CD4-positive, CD25-positive, alpha-beta regulatory T cell (primary cell): ENCODE measurements at regions not wholly inside any gene's neighbourhood (a gene's known extent, or its start where the extent isn't known, plus 50 kb on each side); places are given as distances from the start of the nearest gene placed in this dataset.
"Not testable (repeated sequence)": the region's sequence is repeated elsewhere in the genome, so short reads cannot be mapped to it uniquely, and the experiment has no call there.

ENCODE experiments used
- ATAC-seq, 2 donors: fragments of 150-1000 bp; cut with Tn5 transposase; one replicate each; pipeline ENCODE4 v1.10.0; 2021; ENCODE audit warnings: low read depth in 2 of 2, moderate number of reproducible peaks in 2 of 2, moderate library complexity in 1 of 2
- DNase-seq, 3 donors: peaks; one replicate each; pipeline versions ENCODE4 v3.0.0 to v3.0.0-alpha.2; 2012 to 2022; ENCODE audit warnings: mixed read lengths in 1 of 3
- H3K27ac ChIP-seq: one replicate; pipeline ENCODE4 v1.7.0; 2013; ENCODE audit warnings: mild to moderate bottlenecking, low read length; ENCODE audit not compliant: insufficient read depth, poor library complexity, severe bottlenecking
- H3K27me3 ChIP-seq: one replicate; pipeline ENCODE4 v1.7.0; 2013; ENCODE audit warnings: low read length; ENCODE audit not compliant: control insufficient read depth, insufficient read depth
- H3K36me3 ChIP-seq: one replicate; pipeline ENCODE4 v1.7.0; 2013; ENCODE audit warnings: mild to moderate bottlenecking, low read length, moderate library complexity; ENCODE audit not compliant: control insufficient read depth, insufficient read depth
- H3K4me1 ChIP-seq: 2 replicates; pipeline ENCODE4 v1.7.0; 2013; ENCODE audit warnings: mild to moderate bottlenecking, low read length; ENCODE audit not compliant: insufficient read depth, control insufficient read depth, poor library complexity, severe bottlenecking
- H3K4me3 ChIP-seq: one replicate; pipeline ENCODE4 v1.7.0; 2013; ENCODE audit warnings: low read depth, mild to moderate bottlenecking, low read length, moderate library complexity
- H3K9me3 ChIP-seq, 2 experiments: 1 replicate in 1 of 2; 2 replicates in 1 of 2; pipeline ENCODE4 v1.7.0; 2013; ENCODE audit warnings: low read length in 2 of 2, mild to moderate bottlenecking in 1 of 2, moderate library complexity in 1 of 2; ENCODE audit not compliant: control insufficient read depth in 2 of 2
- H3K27ac Mint-ChIP-seq, 3 donors: one replicate each; pipeline ENCODE4 v1.8.0; 2020 to 2022; ENCODE audit warnings: mild to moderate bottlenecking in 3 of 3, mixed read lengths in 3 of 3, moderate library complexity in 2 of 3
- H3K27me3 Mint-ChIP-seq: one replicate; pipeline ENCODE4 v1.8.0; 2022; ENCODE audit warnings: mild to moderate bottlenecking, mixed read lengths
- H3K36me3 Mint-ChIP-seq: one replicate; pipeline ENCODE4 v1.8.0; 2020; ENCODE audit warnings: mixed read lengths
- H3K4me1 Mint-ChIP-seq, 4 donors: one replicate each; pipeline ENCODE4 v1.8.0; 2020 to 2022; ENCODE audit warnings: mixed read lengths in 4 of 4, mild to moderate bottlenecking in 1 of 4
- H3K4me3 Mint-ChIP-seq, 4 donors: one replicate each; pipeline ENCODE4 v1.8.0; 2020 to 2022; ENCODE audit warnings: mild to moderate bottlenecking in 4 of 4, mixed read lengths in 4 of 4, moderate library complexity in 3 of 4
- H3K9me3 Mint-ChIP-seq, 7 donors: one replicate each; pipeline ENCODE4 v1.8.0; 2020 to 2022; ENCODE audit warnings: mixed read lengths in 7 of 7, mild to moderate bottlenecking in 3 of 7, moderate library complexity in 2 of 7

DNA sequence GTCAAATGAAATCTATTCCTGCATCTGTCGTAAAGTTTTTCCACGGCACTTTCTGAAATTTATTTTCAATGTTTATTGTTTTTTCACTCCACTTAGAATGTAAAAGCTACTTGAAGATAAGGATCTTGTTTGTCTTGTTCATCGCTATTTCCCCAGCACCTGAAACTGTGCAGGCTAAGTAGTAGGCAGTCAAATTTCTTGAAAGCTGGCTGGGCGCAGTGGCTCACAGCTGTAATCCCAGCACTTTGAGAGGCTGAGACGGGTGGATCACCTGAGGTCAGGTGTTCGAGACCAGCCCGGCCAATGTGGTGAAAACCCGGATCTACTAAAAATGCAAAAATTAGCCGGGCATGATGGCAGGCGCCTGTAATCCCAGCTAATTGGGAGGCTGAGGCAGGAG is 111.0 kb downstream of the POTEC start:
- ATAC-seq, H3K36me3 Mint-ChIP-seq, H3K36me3 ChIP-seq, H3K9me3 ChIP-seq, H3K4me1 ChIP-seq, DNase-seq, H3K27me3 Mint-ChIP-seq, H3K4me3 ChIP-seq, H3K9me3 Mint-ChIP-seq, H3K27ac ChIP-seq, H3K27ac Mint-ChIP-seq, H3K27me3 ChIP-seq, H3K4me1 Mint-ChIP-seq: not testable (repeated sequence)
- H3K4me3 Mint-ChIP-seq, result peak overlapping the region in 1 of 4 donors; percentile 38

DNA sequence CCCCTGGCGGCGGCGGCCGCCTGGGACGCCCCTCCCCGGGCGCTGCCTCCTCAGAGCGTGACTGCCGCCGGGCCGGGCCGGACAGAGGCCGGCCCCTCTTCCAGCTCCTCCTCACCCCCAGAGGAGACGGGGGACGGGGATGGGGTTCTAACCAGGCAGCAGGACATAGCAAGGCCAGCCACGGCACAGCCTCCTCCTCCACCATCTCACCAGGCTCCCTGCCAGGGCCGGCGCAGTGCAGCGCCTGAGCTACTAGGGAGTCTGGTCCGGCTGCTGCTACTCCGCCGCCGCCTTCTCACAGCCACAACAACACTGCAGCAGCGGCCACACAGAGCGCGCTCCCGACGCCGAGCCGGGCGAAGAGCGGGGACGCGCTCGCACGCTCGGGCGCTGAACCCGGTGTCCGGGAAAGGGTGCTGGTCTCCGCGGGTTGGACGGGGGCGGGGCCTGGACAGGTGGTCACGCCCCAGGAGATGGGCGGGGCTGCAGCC is 112.3 kb downstream of the POTEC start:
- not testable (repeated sequence) for ATAC-seq, H3K4me1 Mint-ChIP-seq, H3K9me3 Mint-ChIP-seq, H3K9me3 ChIP-seq, H3K27ac Mint-ChIP-seq, H3K27ac ChIP-seq, H3K36me3 ChIP-seq, H3K27me3 Mint-ChIP-seq, H3K4me1 ChIP-seq, H3K4me3 ChIP-seq, H3K27me3 ChIP-seq, H3K36me3 Mint-ChIP-seq
- peak overlapping the region in 3 of 4 donors; percentile 68 to 87 (median 78) for H3K4me3 Mint-ChIP-seq
- peak; percentile 24 to 65 (median 38) for DNase-seq

DNA sequence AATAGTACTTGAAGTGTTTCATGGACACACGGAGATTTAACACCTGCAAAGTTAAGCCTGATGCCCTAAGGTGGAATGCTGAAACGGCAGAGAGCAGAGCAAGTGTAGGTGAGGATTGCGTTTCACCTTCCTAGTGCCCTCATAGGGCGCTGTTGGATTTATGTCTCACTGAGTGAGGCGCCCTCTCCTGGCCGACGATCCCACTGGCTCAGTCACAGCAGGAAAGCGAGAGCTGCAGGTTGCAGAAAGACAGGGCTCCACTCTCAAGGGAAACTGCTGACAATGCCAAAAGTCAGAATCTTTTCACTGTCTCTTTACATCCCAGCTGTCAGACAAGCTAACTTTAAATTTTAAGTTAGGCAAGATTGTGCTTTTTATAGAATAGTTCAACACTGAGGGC is 127.6 kb downstream of the POTEC start:
- not testable (repeated sequence) for H3K9me3 ChIP-seq, H3K36me3 ChIP-seq, H3K4me1 Mint-ChIP-seq, H3K36me3 Mint-ChIP-seq, H3K27ac ChIP-seq, H3K27me3 Mint-ChIP-seq, H3K9me3 Mint-ChIP-seq, H3K27me3 ChIP-seq, H3K27ac Mint-ChIP-seq, ATAC-seq, H3K4me1 ChIP-seq, H3K4me3 ChIP-seq
- peak in 2 of 3 donors; percentile 13 to 22 for DNase-seq
- peak overlapping the region in 1 of 4 donors; percentile 56 for H3K4me3 Mint-ChIP-seq

DNA sequence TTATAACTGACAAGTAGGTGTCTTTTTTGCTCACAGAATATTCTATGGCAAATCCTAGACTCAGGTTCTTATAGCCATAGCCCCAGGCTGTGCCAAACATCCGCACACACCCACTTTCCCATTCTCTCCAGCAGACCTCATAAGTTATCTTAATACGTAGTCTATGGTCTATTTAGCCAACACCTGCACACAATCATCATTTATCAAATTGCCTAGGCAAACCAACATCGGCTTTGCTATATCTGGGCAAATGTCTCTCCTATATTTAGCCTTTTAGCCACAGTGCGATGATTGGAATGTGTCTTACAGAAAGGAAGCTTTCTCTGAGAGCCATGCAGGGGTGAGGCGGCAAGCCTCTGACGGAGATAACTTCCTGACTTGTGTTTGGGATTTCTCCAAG is 128.0 kb downstream of the POTEC start:
- H3K27me3 ChIP-seq, H3K4me3 ChIP-seq, H3K27ac ChIP-seq, H3K36me3 ChIP-seq, H3K9me3 Mint-ChIP-seq, H3K4me1 ChIP-seq, ATAC-seq, H3K36me3 Mint-ChIP-seq, H3K27me3 Mint-ChIP-seq, H3K4me1 Mint-ChIP-seq, H3K9me3 ChIP-seq, H3K27ac Mint-ChIP-seq: not testable (repeated sequence)
- peak in 1 of 3 donors; percentile 0 for DNase-seq
- peak overlapping the region in 1 of 4 donors; percentile 56 for H3K4me3 Mint-ChIP-seq

DNA sequence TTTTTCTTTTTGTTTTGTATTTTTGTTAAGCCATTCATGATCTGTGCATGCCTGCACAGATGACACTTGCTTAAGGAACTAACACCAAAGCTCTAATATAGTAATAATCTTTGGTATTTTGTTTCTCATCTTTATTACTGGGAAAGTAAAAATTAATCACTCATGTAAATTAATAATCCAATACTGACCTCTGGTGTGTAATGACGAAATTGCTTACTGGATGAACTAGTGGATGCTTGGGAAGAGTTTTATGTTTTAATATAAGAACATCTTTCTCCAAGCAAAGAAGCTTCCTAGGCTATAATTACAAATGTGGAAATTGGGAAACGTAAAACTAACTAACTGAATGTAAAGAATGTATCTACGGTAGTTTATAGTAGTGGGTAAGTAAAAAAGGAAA is 147.9 kb downstream of the POTEC start:
- H3K36me3 Mint-ChIP-seq, H3K27ac Mint-ChIP-seq, H3K27ac ChIP-seq, H3K4me3 ChIP-seq, H3K4me1 Mint-ChIP-seq, H3K27me3 Mint-ChIP-seq, H3K9me3 Mint-ChIP-seq, H3K9me3 ChIP-seq, ATAC-seq, H3K27me3 ChIP-seq, H3K36me3 ChIP-seq, H3K4me1 ChIP-seq, H3K4me3 Mint-ChIP-seq: not testable (repeated sequence)
- peak in 1 of 3 donors; percentile 2 for DNase-seq

DNA sequence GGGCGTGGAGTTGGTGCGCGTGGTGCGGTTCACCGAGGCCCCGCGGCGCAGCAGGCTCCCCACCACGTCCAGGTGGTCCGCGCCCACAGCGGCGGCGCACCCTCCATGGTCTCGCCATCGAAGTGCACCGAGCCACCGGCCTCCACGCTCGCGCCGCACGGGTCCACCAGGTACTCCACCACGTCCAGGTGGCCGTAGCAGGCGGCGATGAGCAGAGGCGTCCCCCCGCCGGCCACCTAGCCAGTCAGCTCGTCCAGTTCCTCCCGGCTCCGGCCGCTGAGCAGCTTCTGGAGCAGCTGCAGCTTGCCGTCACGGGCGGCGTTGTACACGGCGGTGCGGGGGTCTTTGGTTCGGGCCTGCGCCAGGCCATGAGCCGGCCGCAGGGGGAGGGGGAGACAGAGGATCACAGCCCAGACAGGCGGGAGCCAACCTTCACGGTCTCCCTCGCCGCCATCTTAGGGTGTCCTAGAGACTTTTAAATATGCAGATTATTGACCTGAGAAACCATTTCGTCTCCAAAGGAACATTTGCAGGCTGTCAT is 149.8 kb downstream of the POTEC start:
- H3K4me3 ChIP-seq, H3K36me3 ChIP-seq, DNase-seq, H3K9me3 Mint-ChIP-seq, H3K9me3 ChIP-seq, ATAC-seq, H3K27ac Mint-ChIP-seq, H3K4me1 Mint-ChIP-seq, H3K4me3 Mint-ChIP-seq, H3K36me3 Mint-ChIP-seq, H3K27me3 ChIP-seq, H3K27ac ChIP-seq, H3K4me1 ChIP-seq, H3K27me3 Mint-ChIP-seq: not testable (repeated sequence)

DNA sequence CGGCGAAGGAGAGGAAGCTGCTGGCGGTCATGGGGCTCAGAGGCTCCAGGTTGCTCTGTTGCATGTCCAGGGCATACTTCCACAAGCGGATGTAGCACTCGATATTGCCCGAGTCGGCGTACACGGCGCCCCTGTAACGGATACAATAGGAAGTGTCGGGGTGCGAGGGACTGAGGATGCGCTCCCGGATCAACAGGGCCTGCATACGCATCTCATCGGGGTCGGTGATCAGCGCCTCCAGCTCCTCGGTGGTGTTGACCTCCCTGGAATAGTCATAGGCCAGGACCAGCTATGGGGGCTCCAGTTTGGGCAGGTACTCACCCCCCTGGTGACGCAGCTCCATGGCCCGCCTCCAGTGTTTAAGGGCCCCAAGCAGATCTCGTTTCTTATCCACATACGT is 150.8 kb downstream of the POTEC start:
- H3K4me3 Mint-ChIP-seq, result not testable (repeated sequence)

DNA sequence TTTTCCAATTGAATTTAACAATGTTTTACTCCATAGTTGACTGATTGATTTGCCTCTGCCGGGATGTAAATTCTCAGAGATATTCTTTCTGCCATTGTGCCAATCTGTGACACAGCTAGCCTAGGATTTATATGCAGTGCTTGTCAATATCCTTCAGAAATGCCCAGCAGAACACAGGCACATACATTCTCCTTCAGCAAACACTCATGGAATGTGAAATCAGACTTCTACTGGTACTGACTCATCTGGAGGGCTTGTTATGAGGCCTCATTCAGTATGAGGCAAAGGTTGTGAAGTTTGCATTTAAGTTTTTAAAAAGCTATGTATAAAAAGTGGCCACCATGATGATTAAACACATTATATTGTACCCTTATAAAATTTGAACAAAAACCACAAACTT is 158.4 kb downstream of the POTEC start:
- not testable (repeated sequence) for H3K4me3 ChIP-seq, H3K36me3 Mint-ChIP-seq, H3K27ac ChIP-seq, H3K9me3 Mint-ChIP-seq, H3K36me3 ChIP-seq, H3K4me1 ChIP-seq, ATAC-seq, DNase-seq, H3K27me3 ChIP-seq, H3K4me1 Mint-ChIP-seq, H3K27me3 Mint-ChIP-seq, H3K9me3 ChIP-seq, H3K4me3 Mint-ChIP-seq, H3K27ac Mint-ChIP-seq

More for the DNA sequence above, 150.8 kb downstream of the POTEC start:
- not testable (repeated sequence) for H3K27ac ChIP-seq, H3K36me3 Mint-ChIP-seq, H3K4me1 Mint-ChIP-seq, H3K36me3 ChIP-seq, ATAC-seq, H3K27me3 Mint-ChIP-seq, H3K27ac Mint-ChIP-seq, H3K4me1 ChIP-seq, H3K9me3 Mint-ChIP-seq, H3K27me3 ChIP-seq, H3K4me3 ChIP-seq, H3K9me3 ChIP-seq, DNase-seq
